ENCODE measurements at regions not wholly inside any gene's neighbourhood (a gene's known extent, or its start where the extent isn't known, plus 50 kb on each side); places are given as distances from the start of the nearest gene placed in this dataset.

DNA sequence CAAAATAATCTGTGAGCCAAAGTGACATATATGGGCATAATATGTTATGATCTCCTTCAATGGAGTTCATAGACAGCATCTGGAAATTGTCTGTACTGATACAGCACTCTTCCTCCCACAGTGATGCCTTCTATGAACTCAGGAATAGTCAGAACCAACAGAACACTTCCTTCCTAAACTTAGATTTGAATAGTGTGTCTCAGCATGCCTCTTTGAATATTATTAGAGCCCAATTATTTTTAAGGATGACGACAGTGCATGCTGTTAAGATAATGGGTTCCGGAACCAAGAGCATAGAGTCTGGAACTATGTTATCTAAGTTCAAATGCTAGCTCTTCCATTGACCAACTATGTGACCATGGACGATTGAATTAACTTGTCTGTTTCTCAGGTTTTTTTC, 386.6 kb upstream of the PRICKLE1 start:
- intact Hi-C loops (cut with micrococcal nuclease) = no loop called here

DNA sequence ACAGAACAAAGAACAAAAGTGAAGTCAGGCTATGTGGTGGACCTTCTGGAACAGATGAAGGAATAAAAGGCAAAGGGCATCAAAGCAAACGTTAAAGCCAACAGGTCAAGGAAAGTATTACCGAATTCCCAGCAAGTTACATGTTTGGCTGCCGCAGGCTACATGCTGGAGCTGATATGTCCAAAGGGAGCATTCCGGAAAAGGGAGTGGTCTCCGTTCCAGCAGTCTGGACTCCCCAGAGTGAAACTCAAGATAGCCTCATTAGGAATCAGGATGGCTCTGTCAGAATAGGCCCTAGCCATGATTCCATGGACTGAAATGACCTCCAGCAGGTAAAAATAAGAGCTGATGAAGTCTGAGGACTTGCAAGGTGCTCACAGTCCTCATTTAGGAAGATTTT, 379.8 kb upstream of the PRICKLE1 start:
- intact Hi-C loops (cut with micrococcal nuclease) = no loop called here

DNA sequence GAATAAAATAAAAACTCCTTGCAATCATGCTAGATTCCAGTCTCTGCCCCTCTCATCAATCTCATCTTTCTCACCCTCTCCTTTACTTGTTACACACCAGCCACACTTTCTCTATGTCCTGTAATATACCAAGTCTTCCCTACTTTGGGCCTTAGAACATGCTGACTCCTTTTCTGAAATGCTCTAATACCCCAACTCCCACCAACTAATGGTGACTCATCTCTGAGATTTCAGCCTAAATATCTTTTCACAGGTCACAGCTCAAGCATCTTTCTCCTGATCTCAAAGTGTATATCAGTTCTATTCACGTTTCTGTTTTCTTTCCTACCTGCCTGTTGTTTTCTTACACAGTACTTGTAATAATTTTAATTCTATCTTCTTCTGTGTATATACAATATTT, 378.9 kb upstream of the PRICKLE1 start:
- intact Hi-C loops (cut with micrococcal nuclease) = no loop called here

DNA sequence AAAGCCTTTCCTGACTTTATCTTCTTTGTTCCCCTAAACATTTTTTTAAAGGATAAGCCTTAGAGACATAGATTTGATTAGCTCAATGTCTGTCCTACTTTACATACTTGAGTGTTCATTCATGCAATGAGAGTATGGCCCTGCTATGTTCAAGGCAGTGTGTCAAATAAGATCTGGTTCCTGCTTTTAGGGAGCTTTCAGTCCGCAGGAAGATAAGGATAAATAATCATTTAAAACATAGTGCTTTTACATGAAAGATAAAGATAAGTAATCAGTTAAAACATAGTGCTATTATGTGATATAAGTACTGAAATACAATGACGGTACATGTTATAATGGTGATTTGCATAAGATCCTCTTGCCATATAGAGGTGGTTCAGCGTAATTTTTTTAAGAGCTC, 378.3 kb upstream of the PRICKLE1 start:
- intact Hi-C loops (cut with micrococcal nuclease) = no loop called here

DNA sequence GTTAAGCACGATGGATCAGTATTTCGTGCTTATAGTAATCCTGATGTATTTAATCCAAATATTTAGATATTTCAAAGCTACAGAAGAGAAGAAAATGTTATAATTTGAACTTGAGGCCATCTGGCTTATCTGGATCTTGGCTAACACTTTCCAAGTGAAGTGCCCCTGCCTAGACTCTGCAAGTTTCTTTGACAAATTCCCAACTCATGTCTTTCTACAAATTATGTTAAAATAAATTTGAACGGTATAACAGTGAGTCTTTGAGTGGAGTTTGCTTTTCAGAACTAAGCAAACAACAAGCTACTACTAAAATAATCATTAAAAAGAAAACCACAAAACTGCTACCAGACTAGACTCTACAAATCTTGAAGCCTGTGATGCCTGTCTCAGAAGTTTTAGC, 374.4 kb upstream of the PRICKLE1 start:
- intact Hi-C loops (cut with micrococcal nuclease) = no loop called here

DNA sequence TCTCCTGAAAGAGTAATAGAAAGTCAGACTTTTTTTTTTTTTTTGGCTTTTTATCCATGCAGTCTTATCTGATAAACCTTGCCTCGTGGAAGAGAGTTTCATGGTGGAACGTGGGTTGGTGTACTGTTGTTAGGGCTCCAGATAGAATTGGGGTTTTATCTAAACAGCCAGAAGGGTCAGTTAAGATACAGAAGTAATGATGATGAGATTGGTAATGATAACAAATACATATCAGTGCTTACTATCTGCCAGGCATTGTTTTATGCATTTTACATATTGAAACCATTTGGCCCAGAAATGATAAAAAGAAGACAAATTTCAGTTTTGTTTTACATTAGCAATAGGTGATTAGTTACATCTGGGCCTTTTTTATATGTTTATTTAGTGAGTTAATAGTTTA, 372.8 kb upstream of the PRICKLE1 start:
- intact Hi-C loops (cut with micrococcal nuclease) = no loop called here

DNA sequence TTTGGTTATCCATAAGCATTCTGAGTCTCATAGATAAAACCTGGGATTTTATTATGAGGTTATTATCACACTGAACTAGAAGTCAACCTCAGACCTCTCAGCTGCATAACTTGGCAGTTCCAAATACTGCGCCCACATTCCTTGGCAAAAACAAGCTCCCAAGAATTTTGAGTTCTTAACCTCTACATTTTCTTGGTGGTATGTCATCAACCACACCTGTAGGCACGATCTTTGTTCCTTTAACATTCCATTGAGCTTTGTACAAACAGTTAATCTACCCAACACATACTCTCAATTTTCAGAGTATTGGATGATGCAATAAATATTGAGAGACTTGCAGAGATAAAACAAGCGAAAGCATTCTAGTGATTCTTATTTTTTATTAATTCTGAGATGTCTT, 371.8 kb upstream of the PRICKLE1 start:
- intact Hi-C loops (cut with micrococcal nuclease) = no loop called here

DNA sequence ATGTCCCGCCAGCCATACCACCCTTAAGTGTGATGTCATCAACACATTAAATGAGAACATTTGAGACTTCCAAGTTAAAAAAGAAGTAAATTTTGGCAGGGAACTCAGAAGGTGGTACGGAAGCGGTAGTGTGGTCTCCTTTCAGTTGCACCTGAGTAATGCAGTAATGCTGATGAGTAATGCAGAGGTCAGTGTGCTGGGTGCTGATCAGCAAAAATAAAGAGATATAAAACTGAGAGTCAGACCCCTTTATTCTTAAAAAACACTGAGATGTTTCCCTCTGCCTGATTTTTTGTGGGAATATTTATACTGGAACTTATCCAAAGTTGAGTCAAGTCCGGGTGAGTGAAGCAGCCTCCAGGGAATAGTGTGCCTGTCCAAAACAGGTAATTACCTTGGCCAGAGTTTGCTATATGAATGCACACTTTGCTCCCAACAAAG, 370.6 kb upstream of the PRICKLE1 start:
- intact Hi-C loops (cut with micrococcal nuclease) = no loop called here

DNA sequence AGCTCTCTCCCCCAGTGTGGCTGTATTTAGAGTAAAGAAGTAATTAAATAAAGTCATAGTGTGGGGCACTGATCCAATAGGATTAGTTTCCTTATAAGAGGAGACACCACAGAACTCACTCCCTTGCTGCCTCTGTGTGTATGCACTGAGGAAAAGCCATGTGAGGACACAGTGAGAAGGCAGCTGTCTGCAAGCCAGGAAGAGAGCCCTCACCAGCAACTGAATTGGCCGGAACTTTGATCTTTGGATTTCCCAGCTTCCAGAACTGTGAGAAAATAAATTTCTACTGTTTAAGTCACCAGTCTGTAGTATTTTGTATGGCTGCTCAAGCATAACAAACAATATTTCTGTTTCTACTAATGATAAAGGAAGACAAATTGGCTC, 368.7 kb upstream of the PRICKLE1 start:
- intact Hi-C loops (cut with micrococcal nuclease) = no loop called here

DNA sequence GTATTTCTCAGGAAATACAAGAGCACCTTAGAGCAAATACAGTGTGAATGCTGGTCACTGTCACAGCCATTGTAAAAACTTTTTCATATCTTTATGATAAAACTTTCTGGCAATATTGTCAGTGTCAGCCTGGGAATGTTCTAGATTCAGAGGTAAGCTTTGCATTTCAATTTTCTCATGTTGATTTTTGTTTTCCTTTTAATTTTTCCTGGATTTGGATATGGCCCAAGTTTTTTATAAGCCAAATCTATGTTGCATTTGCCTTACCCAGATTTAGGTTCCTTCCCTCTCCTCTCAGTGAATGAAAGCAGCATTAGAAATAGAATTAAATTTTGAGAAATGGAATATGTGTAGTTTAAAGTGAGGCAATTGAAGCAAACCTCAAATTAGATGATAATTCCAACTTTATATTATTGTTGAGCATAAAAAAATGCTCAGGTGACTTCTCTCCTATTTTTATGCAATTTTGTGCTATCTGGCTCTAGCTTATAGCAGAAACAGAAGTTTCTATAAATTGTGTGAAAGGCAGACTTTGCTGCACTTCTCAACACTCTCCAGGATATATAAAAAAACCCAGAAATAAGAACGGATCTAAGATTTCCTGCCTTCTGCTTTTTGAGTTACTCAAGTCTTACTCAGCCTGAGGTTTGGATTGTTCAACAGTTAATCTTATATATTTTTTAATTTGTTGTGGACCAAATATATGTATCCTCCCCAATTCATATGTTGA, 368.2 kb upstream of the PRICKLE1 start:
- intact Hi-C loops (cut with micrococcal nuclease) = no loop called here

DNA sequence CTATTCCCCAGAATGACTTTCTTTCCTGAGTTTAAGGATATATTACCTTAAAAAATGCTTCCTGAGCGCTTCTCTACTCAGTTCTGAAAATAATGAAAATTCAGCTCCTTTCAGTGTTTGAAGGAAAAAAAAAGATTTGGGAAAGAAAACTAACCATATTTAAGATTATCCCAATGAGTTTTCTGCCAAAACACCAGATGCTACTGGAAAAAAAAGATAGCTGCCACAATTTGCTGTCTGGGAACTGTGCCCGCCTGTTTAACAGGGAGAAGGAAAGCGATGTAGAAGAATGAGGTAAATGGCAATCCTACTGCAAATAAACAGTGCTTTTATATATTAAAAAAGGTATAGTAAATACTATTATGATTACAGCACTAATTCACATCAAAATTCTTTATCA, 367.6 kb upstream of the PRICKLE1 start:
- intact Hi-C loops (cut with micrococcal nuclease) = no loop called here

DNA sequence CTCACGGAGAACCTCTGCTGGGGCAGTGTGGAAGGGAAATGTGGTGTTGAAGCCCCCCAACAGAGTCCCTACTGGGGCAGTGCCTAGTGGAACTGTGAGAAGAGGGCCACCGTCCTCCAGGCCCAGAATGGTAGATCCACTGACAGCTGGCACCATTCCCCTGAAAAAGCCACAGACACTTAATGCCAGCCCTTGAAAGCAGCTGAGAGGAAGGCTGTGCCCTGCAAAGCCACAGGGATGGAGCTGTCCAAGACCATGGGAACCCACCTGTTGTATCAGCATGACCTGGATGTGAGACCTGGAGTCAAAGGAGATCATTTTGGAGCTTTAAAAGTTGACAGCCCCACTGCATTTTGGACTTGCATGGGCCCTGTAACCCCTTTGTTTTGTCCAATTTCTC, 363.5 kb upstream of the PRICKLE1 start:
- intact Hi-C loops (cut with micrococcal nuclease) = no loop called here

DNA sequence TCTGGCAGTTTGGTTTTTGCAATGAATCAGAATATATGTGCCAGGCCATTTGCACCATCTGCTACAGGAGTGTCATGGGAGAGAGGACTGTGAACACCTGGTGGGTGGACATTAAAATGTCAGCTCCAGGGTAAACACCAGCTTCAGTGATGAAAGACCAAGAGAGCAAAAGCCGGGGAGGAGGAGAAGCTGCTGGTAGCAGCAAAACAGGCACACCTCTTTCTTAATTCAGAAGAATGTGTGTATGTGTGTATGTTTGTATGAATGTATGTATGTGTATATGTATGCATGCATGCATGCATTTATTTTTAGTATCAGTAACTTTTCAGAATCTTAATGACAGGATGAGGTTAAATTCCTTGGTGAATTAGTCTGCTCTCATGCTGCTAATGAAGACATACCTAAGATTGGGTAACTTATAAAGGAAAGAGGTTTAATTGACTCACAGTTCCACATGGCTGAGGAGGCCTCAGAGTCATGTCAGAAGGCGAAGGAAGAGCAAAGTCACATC, 357.4 kb upstream of the PRICKLE1 start:
- intact Hi-C loops (cut with micrococcal nuclease) = no loop called here

DNA sequence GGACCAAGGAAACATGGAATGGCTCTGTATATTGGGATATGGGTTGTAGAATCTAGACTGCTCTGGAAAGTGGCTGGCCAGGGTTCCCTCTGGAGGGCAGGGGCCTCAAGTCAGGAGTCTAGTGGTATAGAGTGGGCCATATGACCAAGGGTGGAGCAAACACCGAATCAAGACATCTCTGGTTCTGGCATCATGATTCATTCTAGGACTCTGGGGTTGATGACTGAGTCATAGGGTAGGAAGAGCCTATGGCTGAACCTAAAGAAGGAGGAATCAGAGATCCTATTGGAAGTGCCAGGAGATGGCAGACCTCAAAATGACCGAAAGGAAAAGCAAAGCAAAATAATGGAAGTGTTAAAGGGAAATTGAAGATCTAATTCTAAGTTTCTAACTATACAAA, 356.4 kb upstream of the PRICKLE1 start:
- intact Hi-C loops (cut with micrococcal nuclease) = no loop called here

DNA sequence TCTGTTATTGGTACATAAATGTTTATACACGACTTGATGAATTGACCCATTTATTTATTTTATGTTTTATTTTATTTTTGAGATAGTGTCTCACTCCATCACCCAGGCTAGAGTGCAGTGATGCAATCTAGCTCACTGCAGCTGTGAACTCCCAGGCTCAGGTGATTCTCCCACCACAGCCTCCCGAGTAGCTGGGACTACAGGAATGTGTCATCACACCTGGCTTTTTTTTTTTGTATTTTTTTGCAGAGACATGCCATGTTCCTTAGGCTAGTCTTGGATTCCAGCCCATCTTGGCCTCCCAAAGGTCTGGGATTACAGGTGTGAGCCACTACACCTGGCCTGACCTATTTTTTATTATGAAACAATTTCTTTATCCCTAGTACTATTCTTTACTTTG, 355.0 kb upstream of the PRICKLE1 start:
- intact Hi-C loops (cut with micrococcal nuclease) = no loop called here

DNA sequence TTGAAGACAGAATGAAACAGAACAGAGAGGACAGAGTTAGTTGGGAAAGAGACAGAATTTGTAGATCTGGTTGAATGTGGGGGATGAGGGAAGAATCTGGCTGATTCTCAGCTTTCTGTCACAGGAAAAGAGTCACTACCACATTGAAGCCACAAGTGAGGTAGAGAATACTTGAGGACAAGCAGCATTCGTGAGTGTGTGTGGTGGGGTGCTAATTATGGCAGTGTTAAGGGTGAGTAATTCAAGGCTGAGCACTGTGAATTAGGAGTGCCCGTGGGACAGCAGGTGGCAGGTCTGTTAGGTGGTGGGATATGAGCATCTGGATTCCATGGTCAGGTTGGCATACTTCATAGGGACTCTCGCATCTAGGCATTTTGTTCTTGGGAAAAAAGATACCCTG, 347.4 kb upstream of the PRICKLE1 start:
- intact Hi-C loops (cut with micrococcal nuclease) = no loop called here

DNA sequence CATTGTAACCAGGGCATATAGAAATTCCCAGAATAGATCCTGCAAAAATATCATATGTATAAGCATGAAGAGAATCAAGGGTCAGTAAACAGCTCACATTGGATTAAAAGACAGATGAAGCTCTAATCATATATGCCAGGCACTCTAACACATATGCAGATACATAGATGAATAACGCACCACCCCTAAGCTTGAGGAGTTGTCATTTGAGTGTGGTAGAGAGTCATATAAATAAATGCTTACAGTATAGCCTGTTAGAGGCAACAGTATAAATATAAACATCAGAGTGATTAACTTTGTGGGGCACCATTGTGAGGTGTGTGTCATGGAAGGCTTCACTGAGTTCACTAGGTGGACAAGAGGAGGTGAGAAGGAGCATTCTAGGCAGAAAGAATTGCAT, 346.7 kb upstream of the PRICKLE1 start:
- intact Hi-C loops (cut with micrococcal nuclease) = no loop called here

DNA sequence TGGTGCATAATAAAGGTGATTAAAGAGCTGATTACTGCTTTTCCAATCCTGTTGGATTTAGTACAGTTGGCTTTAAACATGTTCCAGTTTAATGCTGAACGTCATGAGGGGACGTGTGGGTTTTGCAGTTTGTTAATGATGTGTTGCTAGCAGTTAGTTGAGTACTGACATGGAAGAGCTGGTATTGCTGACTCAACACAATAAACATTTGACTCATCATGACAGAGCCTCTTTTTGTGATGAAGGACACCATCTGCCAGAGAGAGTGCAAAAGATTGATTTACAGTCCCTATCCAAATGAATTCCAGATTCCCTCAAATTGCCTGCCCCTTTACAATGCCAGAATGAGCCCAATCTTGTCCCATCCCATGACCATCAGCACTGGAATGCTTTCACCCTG, 346.2 kb upstream of the PRICKLE1 start:
- intact Hi-C loops (cut with micrococcal nuclease) = no loop called here

DNA sequence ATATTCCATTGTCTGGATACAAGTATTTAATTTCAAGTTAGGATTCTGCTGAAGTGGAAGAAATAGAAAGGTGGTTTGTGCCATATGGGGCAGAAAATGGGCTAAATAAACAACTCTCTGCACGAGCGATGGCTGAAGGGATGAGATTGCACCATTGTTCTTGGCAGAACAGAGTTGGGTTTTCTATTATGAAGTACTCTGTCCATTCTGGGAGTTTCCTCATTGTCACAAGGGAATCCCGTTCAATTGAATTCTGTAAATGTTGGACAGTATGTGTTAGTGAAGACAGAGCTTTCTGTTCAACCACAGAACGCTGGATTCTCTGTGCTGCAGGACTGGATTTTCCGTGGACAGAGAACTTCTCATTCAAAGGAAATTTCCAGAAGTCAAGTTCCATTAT, 345.5 kb upstream of the PRICKLE1 start:
- intact Hi-C loops (cut with micrococcal nuclease) = no loop called here

DNA sequence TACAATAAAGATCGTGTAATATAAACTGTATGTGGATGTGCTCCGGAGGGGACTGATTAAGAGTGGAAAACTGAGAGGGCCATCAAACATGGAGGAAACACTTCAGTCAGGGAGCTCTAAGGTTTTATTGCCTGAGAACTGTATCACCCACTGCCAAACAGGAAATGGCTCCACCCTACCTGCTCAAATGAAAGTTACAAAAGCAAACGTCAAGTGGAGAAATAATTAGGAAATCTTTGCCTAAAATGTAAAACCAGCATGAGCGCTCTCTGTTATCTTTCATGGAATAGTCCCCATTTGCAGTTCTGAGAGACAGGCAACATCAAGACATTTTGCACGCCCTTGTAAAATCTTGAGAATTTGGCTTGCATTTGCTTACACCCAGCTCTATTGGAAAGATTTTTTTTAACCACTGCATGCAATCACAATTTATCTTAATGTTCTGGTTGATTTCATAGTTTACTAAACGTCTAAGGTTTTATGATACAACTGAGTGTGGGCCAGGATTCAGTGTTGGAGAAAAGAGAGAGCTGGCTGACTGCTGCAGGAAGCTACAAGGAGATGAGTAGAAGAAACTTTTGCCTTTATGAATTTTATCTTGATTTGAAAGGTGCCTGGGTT, 344.0 kb upstream of the PRICKLE1 start:
- intact Hi-C loops (cut with micrococcal nuclease) = no loop called here

DNA sequence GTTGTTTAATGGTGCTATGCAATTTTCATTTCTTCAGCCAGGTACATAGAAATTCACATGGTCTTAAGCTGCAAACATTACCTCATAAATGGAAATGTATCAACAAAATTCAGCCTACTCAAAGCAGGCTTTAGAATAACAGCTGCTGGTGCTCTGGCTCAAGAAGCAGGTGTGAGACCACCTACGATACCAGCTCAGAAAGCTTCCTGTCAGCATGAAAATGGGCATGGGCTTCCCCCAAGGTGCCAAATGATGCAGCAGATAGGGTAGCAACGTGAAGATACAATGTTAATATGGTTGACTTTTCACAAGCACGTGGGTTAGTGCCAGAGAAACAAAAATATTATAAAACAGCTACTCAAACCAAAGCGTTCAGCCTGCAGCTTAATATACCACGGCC, 343.4 kb upstream of the PRICKLE1 start:
- intact Hi-C loops (cut with micrococcal nuclease) = no loop called here

DNA sequence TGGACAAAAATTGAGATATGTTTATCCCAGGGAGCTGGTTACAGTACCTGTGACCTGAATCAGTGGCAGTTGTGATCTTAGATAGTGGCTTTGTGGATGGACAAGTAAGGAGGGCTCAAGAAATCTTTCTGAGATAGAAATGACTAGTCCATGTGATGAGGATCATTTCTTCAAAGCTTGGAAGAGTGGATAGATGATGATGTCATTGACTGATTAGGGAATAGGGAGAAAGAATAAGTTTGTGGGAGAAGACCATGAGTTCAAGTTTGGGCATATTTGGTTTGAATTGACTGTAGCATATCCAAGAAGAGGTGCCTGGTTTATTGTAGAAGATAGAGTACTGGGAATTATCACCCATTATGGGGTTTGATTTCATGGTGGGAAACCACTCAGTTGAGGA, 336.7 kb upstream of the PRICKLE1 start:
- intact Hi-C loops (cut with micrococcal nuclease) = no loop called here

DNA sequence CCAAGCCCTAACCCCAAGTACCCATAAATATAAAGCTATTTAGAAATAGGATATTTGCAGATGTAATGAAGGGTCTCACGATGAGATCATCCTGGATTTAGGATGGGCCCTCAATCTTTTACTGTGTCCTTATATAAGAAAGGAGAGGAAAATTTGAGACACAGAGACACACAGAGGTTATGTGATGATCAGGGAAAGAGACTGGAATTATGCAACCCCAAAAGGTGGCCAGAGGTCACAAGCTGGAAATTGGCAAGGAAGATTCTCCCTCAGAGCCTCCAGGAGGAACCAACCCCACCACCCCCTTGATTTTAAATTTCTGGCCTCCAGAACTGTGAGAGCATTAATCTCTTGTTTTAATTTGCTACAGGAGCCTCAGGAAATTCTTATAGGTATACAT, 334.9 kb upstream of the PRICKLE1 start:
- intact Hi-C loops (cut with micrococcal nuclease) = no loop called here
